GM21515 (cell line): ENCODE measurements at regions not wholly inside any gene's neighbourhood (a gene's known extent, or its start where the extent isn't known, plus 50 kb on each side); places are given as distances from the start of the nearest gene placed in this dataset.
"Not testable (repeated sequence)": the region's sequence is repeated elsewhere in the genome, so short reads cannot be mapped to it uniquely, and the experiment has no call there.

Experiments used
- ATAC-seq: cut with Tn5 transposase; IDR thresholded peaks from one replicate; pipeline ENCODE4 v1.9.1; 2021; ENCODE audit not compliant: unreplicated experiment

- no peak for ATAC-seq
Observed at GRCh38 chr12:88856201-88856600, 275.9 kb upstream of the KITLG start.

- ATAC-seq, result no peak
Observed at GRCh38 chr12:88855301-88855700, 275.0 kb upstream of the KITLG start.

DNA sequence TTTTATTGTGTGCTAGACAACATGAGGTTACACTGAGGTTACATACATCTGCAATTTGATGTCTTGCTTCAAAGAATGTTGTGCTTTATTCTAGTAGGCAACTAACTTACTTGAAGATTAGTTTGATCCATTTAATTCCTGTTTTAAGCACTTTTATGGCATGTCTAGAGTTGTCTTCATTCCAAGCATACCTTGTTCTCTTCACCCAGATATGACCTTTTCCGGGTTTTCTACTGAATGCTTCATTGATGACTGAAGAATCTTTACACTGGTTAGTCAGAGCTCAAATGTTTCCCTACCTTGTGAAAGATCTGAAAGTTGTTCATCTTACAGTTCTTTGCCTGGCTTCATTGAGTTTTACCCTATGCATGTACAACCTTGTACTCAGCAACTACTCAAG lies 274.0 kb upstream of the KITLG start:
- ATAC-seq, result no peak

- not testable (repeated sequence) for ATAC-seq
Observed at GRCh38 chr12:88847246-88847645, 267.0 kb upstream of the KITLG start.

GRCh38 chr12:88844426-88844825 lies 264.2 kb upstream of the KITLG start:
- ATAC-seq, result no peak

GRCh38 chr12:88842314-88842713 lies 262.0 kb upstream of the KITLG start:
- no peak for ATAC-seq

GRCh38 chr12:88839486-88839885 lies 259.2 kb upstream of the KITLG start:
- ATAC-seq, result no peak

GRCh38 chr12:88836156-88836555 lies 255.9 kb upstream of the KITLG start:
- ATAC-seq, result no peak

DNA sequence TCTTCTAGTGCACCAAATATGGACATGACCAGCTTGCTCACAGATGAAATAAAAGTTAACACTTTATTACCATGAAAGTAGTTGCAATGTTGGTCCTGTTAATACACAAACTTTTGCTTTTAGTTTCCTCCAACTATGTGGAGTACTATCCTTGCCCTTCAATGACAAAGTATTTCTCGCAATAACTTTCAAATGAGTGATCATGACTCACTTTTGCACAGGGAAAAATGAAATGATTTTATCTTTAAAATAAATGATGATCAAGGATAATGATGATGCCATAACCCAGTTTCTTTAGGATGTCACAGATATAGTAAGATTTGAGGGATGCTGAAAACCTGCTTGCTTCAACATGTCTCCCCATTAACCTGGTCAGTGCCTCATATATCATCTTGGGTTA lies 254.0 kb upstream of the KITLG start:
- ATAC-seq, result no peak

GRCh38 chr12:88833641-88834116 lies 253.4 kb upstream of the KITLG start:
- ATAC-seq, result no peak

- ATAC-seq, result not testable (repeated sequence)
Observed at GRCh38 chr12:88828537-88828936, 248.3 kb upstream of the KITLG start.

DNA sequence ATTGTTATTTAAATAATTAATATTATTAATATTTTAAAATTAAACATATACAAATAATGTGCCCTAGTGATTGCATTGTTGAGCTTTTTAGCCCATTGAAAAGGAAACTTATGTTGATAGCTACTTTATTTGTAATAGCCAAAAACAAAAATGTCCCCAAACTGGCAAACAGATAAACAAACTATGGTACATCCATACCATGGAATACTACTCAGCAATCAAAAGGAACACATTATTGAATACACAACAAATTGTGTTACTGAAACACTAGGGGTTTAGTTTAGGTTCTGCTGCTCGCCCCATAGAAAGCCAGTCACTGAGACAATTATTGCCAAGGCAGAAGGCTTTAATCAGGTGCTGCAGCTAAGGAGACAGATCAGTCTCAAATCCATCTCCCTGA lies 239.7 kb upstream of the KITLG start:
- ATAC-seq, result no peak

GRCh38 chr12:88816201-88816600 lies 235.9 kb upstream of the KITLG start:
- no peak for ATAC-seq

DNA sequence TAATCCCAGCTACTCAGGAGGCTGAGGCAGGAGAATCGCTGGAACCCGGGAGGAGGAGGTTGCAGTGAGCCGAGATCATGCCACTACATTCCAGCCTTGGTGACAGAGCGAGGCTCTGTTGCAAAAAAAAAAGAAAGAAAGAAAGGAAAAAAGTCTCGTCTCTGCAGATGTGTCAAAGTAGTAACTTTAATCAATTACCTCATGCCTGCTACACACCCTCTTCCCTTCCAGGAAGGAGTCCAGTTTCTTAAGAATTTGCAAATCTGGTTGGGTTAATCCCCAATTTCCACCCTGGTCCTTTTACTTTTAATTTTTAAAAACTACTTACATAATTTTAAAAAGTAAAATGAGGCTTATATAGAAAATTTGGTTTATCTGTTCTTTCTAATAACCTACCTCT lies 234.5 kb upstream of the KITLG start:
- ATAC-seq, result no peak

GRCh38 chr12:88812610-88813009 lies 232.3 kb upstream of the KITLG start:
- ATAC-seq, result no peak

DNA sequence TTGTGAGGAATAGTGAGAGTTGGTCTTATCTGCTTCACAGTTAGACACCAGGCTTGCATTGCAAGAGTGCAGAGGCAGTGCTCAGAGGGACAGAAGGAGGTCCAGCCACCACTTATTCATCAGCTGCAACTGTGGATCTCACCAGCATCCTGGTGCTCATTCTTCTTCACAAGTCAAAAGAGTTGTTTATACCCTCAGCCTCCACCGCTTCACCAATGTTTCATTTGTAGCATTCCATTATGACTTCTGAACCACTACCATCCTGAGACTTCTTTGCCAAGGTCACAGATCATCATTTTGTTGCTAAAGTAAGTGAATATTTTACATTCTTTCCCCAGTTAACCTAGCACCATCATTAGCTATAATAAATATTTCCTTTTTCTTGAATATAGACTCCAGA lies 230.5 kb upstream of the KITLG start:
- no peak for ATAC-seq

DNA sequence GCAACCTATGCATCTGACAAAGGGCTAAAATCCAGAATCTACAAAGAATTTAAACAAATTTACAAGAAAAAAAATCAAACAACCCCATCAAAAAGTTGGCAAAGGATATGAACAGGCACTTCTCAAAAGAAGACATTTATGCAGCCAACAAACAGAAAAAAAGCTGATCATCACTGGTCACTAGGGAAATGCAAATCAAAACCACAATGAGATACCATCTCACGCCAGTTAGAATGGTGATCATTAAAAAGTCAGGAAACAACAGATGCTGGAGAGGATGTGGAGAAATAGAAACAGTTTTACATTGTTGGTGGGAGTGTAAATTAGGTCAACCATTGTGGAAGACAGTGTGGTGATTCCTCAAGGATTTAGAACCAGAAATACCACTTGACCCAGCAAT lies 229.6 kb upstream of the KITLG start:
- not testable (repeated sequence) for ATAC-seq

GRCh38 chr12:88805692-88806091 lies 225.4 kb upstream of the KITLG start:
- no peak for ATAC-seq

- ATAC-seq, result no peak
Observed at GRCh38 chr12:88805286-88805685, 225.0 kb upstream of the KITLG start.

DNA sequence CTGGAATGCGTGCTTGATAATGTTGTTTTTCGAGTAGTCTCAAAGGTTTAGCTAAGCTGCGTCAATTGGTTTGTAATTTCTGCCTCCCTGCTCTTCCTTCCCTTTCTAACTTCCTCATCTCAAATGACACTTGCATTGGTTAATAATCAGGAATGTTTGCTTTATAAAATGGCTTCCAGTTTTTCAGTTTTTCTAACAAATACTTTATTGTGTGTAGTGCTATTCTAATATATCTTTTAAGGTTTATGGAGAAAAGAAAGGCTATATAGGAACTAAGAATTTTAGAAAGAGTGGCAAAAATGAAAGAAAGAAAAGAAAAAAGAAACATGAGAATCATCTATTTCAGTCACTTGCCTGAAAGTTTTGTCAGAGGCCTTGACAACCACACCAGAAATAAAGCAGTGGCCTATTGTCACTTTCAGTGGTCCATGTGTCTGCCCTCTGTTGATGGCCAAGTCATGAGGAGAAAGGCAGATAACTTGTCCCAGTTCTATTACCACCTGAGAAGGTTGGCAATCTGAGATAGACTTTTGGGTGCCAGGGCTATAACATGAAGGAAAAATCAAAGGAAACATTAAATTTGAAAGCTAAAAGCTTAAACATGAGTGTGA lies 221.9 kb upstream of the KITLG start:
- no peak for ATAC-seq

DNA sequence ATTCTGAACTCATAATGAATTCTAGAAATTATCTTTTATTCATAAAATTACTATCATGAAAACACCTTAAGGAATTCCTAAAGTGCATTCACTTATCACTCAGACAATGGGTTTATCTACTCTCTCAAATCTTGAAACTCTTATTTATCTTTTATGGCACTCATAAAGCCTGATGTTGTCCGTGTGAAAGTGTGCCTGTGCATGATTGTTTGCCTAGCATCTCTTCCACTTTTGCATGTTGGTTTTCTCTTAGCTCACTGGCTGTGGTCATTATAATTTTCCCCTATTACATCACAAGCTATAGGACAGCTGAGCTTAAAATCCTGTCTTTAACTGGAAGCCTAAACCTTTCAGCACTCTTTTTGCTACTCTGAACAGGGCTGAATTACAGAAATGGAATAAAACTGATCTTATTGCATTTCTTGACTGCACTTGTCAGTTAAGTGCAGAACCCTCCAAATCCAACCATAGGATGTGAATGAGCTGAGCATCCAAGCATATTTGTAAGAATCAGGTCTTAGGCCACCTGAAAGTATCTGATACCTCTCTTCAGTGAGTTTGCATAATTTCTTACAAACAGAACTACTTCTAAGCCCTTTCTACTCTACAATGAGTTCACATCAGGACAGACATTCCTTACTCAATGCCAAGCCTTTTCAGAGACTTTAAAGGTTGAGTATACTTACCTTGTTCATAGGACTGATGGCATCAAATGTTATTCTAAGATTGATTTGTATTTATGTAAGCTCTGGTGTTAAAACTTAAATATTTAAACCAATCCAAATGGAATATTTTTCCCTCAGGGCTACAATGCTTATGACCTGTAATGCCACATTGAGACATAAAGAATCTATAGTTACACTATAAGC lies 221.2 kb upstream of the KITLG start:
- no peak for ATAC-seq

- ATAC-seq, result no peak
Observed at GRCh38 chr12:88793096-88793495, 212.8 kb upstream of the KITLG start.
